Vagina (tissue), 2 donors: ENCODE measurements at regions not wholly inside any gene's neighbourhood (a gene's known extent, or its start where the extent isn't known, plus 50 kb on each side); places are given as distances from the start of the nearest gene placed in this dataset.

Source experiments
- CTCF ChIP-seq, 3 experiments: fragments of 450-650 bp in 2 of 3; fragments of 200-600 bp in 1 of 3; sonication (generic) in 1 of 3; IDR thresholded peaks; one replicate each; pipeline ENCODE4 v1.5.1; 2017 to 2019; ENCODE audit warnings: antibody characterized with exemption in 3 of 3, mild to moderate bottlenecking in 2 of 3, moderate library complexity in 2 of 3
- POLR2A ChIP-seq, 2 donors: fragments of 450-650 bp; IDR thresholded peaks; one replicate each; pipeline ENCODE4 v1.6.1; 2017; ENCODE audit warnings: antibody characterized with exemption in 2 of 2, mild to moderate bottlenecking in 2 of 2, moderate library complexity in 2 of 2

- no peak for TF ChIP-seq POLR2A (IDR thresholded peaks at IDR 0.05)
- TF ChIP-seq CTCF (IDR thresholded peaks at IDR 0.05) = no peak
Observed at GRCh38 chr4:12452291-12452690, 1023.6 kb upstream of the HS3ST1 start.
